MM.1S (cell line): ENCODE measurements at regions not wholly inside any gene's neighbourhood (a gene's known extent, or its start where the extent isn't known, plus 50 kb on each side); places are given as distances from the start of the nearest gene placed in this dataset.

ENCODE experiments used
- EZH2 ChIP-seq: fragments of 300-600 bp; sonication (generic); optimal IDR thresholded peaks from 2 replicates; pipeline ENCODE3; 2017; ENCODE audit warnings: low read depth, mild to moderate bottlenecking, antibody characterized with exemption, low read length, mixed read lengths
- EZH2phosphoT487 ChIP-seq: fragments of 300-600 bp; sonication (generic); IDR thresholded peaks from 2 replicates; pipeline ENCODE4 v1.6.1; 2018; ENCODE audit warnings: antibody characterized with exemption, low read length
- TF ChIP-seq, protein P1 (sequence below): fragments of 300-600 bp; sonication (generic); IDR thresholded peaks from 2 replicates; pipeline ENCODE4 v1.5.1; 2016; ENCODE audit warnings: antibody characterized with exemption, low read length, mixed read lengths

DNA sequence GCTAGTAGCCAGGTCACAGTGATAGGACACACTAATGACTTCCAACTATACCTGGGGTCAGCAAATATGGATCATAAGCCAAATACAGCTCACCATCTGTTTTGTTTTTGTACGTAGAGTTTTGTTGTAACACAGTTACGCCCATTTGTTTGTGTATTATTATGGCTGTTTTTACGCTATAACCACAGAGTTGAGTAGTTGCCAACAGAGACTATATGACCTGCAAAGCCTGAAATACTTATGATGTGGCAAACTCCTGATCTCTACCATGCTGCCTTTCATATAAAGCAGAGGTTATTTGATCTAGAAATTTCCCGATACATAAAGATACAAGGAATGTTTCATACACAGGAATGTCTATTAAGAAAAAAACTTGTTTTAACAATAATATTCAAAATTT is 152.2 kb downstream of the HNMT start:
- TF ChIP-seq, protein P1, sequence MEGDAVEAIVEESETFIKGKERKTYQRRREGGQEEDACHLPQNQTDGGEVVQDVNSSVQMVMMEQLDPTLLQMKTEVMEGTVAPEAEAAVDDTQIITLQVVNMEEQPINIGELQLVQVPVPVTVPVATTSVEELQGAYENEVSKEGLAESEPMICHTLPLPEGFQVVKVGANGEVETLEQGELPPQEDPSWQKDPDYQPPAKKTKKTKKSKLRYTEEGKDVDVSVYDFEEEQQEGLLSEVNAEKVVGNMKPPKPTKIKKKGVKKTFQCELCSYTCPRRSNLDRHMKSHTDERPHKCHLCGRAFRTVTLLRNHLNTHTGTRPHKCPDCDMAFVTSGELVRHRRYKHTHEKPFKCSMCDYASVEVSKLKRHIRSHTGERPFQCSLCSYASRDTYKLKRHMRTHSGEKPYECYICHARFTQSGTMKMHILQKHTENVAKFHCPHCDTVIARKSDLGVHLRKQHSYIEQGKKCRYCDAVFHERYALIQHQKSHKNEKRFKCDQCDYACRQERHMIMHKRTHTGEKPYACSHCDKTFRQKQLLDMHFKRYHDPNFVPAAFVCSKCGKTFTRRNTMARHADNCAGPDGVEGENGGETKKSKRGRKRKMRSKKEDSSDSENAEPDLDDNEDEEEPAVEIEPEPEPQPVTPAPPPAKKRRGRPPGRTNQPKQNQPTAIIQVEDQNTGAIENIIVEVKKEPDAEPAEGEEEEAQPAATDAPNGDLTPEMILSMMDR, result no peak
- TF ChIP-seq EZH2, result no peak
- TF ChIP-seq EZH2phosphoT487, result no peak
